HepG2 (cell line): ENCODE measurements at regions not wholly inside any gene's neighbourhood (a gene's known extent, or its start where the extent isn't known, plus 50 kb on each side); places are given as distances from the start of the nearest gene placed in this dataset.

Experiments
- ATAC-seq: fragments of 200-7000 bp; cut with Tn5 transposase; 3 replicates; pipeline ENCODE4 v1.9.1; 2020; ENCODE audit warnings: mild to moderate bottlenecking, moderate library complexity
- BruUV-seq: library from RNA; stranded (reverse); fragments of 400-500 nt; replicated peaks from 2 replicates; lab custom pipeline; 2021; lab: Mats Ljungman, UMichigan
- CTCF ChIA-PET: fragments of 300-600 bp; formaldehyde crosslinking; extraction: SDS; loops from one replicate; lab custom pipeline; 2021; ENCODE audit warnings: low total read pairs, inconsistent platforms, low intra/inter-chr PET ratio; lab: Yijun Ruan, JAX
- POLR2A ChIA-PET: fragments of 350-600 bp; sonication (Branson Sonifier 250); formaldehyde crosslinking; loops from one replicate; lab custom pipeline; 2020; ENCODE audit warnings: antibody characterized with exemption, inconsistent platforms; lab: Yijun Ruan, JAX
- DNase-seq: peaks from one replicate; pipeline ENCODE4 v3.0.0-alpha.2; 2015; ENCODE audit warnings: low spot score
- FAIRE-seq: peaks from 3 replicates; lab custom pipeline; 2011; peaks lifted over from hg19 to GRCh38; lab: Jason Lieb, UNC
- H2AFZ ChIP-seq: one replicate; pipeline ENCODE4 v1.6.1; 2011; ENCODE audit warnings: low read length, inconsistent platforms
- H3K27ac ChIP-seq: fragments of 300-600 bp; 3 replicates; pipeline ENCODE4 v1.8.0; 2011; ENCODE audit warnings: mixed run types, mild to moderate bottlenecking, mixed read lengths, low read length, inconsistent platforms; ENCODE audit not compliant: insufficient read depth; ENCODE audit errors: extremely low read length
- H3K27me3 ChIP-seq, 2 experiments: fragments of 200-600 bp in 1 of 2; 2 replicates in 1 of 2; 3 replicates in 1 of 2; pipeline versions ENCODE4 v1.6.0 to v1.8.0; 2011; ENCODE audit warnings: low read length in 2 of 2, mild to moderate bottlenecking in 2 of 2, moderate library complexity in 2 of 2, inconsistent platforms in 1 of 2; ENCODE audit not compliant: insufficient read depth in 2 of 2, control insufficient read depth in 1 of 2
- H3K36me3 ChIP-seq, 2 experiments: fragments of 200-600 bp in 1 of 2; replicated peaks in 1 of 2; 2 replicates in 1 of 2; 3 replicates in 1 of 2; pipeline versions ENCODE4 v1.5.1 to v1.8.0; 2011; ENCODE audit warnings: low read length in 2 of 2, inconsistent platforms in 1 of 2; ENCODE audit not compliant: insufficient read depth in 2 of 2, control insufficient read depth in 1 of 2
- H3K4me1 ChIP-seq: 2 replicates; pipeline ENCODE4 v1.5.1; 2012; ENCODE audit warnings: low read length, inconsistent platforms; ENCODE audit not compliant: insufficient read depth
- H3K4me2 ChIP-seq: 2 replicates; pipeline ENCODE4 v1.6.0; 2011; ENCODE audit warnings: low read depth, low read length, inconsistent platforms
- H3K4me3 ChIP-seq, 3 experiments: fragments of 200-600 bp in 1 of 3; sonication (generic), shearing (Covaris generic) in 1 of 3; replicated peaks in 1 of 3; 2 replicates each; pipeline ENCODE4 v1.5.1; 2011 to 2016; ENCODE audit warnings: low read length in 3 of 3, inconsistent platforms in 2 of 3, low read depth in 2 of 3, mild to moderate bottlenecking in 2 of 3, control low read depth in 1 of 3, mixed read lengths in 1 of 3; ENCODE audit not compliant: insufficient read depth in 1 of 3
- H3K79me2 ChIP-seq: one replicate; pipeline ENCODE4 v1.6.1; 2011; ENCODE audit warnings: low read length, inconsistent platforms; ENCODE audit not compliant: insufficient read depth
- H3K9ac ChIP-seq: 2 replicates; pipeline ENCODE4 v1.6.0; 2011; ENCODE audit warnings: mild to moderate bottlenecking, low read depth, low read length, inconsistent platforms; ENCODE audit not compliant: insufficient read depth
- H3K9me3 ChIP-seq: 2 replicates; pipeline ENCODE4 v1.5.1; 2012; ENCODE audit warnings: mild to moderate bottlenecking, low read length
- H4K20me1 ChIP-seq: 2 replicates; pipeline ENCODE4 v1.6.0; 2011; ENCODE audit warnings: inconsistent platforms, mild to moderate bottlenecking, low read length, moderate library complexity; ENCODE audit not compliant: insufficient read depth
- ATF1 ChIP-seq: IDR thresholded peaks from 2 replicates; pipeline ENCODE4 v1.6.1; 2016; ENCODE audit warnings: mild to moderate bottlenecking, control low read depth
- CCDC6 ChIP-seq: sonication (generic); formaldehyde crosslinking; IDR thresholded peaks from 2 replicates; pipeline ENCODE4 v1.8.1; 2022; ENCODE audit warnings: mild to moderate bottlenecking, missing genetic modification reagents, moderate library complexity
- ETV6 ChIP-seq: sonication (generic); formaldehyde crosslinking; conservative IDR thresholded peaks from 2 replicates; pipeline ENCODE4 v1.4.0; 2020; ENCODE audit warnings: missing genetic modification reagents
- HNRNPUL1 ChIP-seq: fragments of 200-400 bp; formaldehyde crosslinking; IDR thresholded peaks from 2 replicates; pipeline ENCODE4 v1.6.1; 2017; ENCODE audit warnings: low read depth, mild to moderate bottlenecking, low read length, moderate library complexity
- MNT ChIP-seq: fragments of 450-650 bp; IDR thresholded peaks from 2 replicates; pipeline ENCODE4 v1.6.1; 2016
- SNAI1 ChIP-seq: sonication (generic); formaldehyde crosslinking; IDR thresholded peaks from 2 replicates; pipeline ENCODE4 v1.5.0; 2020; ENCODE audit warnings: mild to moderate bottlenecking, missing genetic modification reagents, borderline replicate concordance
- TCF7 ChIP-seq: sonication (generic); IDR thresholded peaks from 2 replicates; pipeline ENCODE4 v1.6.1; 2016; ENCODE audit warnings: antibody characterized with exemption, low read depth
- ZFAT ChIP-seq: sonication (generic); formaldehyde crosslinking; conservative IDR thresholded peaks from 2 replicates; pipeline ENCODE4 v1.8.1; 2023; ENCODE audit warnings: missing genetic modification reagents, inconsistent platforms
- ZMAT3 ChIP-seq: sonication (generic); formaldehyde crosslinking; conservative IDR thresholded peaks from 2 replicates; pipeline ENCODE4 v1.7.0; 2021; ENCODE audit warnings: missing genetic modification reagents
- ZNF501 ChIP-seq: sonication (generic); formaldehyde crosslinking; IDR thresholded peaks from 2 replicates; pipeline ENCODE4 v1.5.1; 2020; ENCODE audit warnings: mild to moderate bottlenecking, moderate library complexity, missing genetic modification reagents
- ZNF546 ChIP-seq: sonication (generic); formaldehyde crosslinking; conservative IDR thresholded peaks from 2 replicates; pipeline ENCODE4 v1.8.1; 2023; ENCODE audit warnings: mild to moderate bottlenecking, missing genetic modification reagents
- ZNF768 ChIP-seq: sonication (generic); formaldehyde crosslinking; IDR thresholded peaks from 2 replicates; pipeline ENCODE4 v1.4.0; 2020; ENCODE audit warnings: missing genetic modification reagents
- ZNF777 ChIP-seq: sonication (generic); formaldehyde crosslinking; IDR thresholded peaks from 2 replicates; pipeline ENCODE4 v1.4.0; 2020; ENCODE audit warnings: missing genetic modification reagents
- WGBS: methylation state at CpG from one replicate; pipeline ENCODE4 v1.1.6; 2017; ENCODE audit warnings: low lambda C conversion rate; 5-methylcytosine and 5-hydroxymethylcytosine counted together
- in situ Hi-C: cut with HindIII; loops from 2 replicates; pipeline ENCODE4 v1.10.0; 2017; ENCODE audit warnings: low pct_unique_long_range_greater_than_20kb; ENCODE audit not compliant: extremely low pct_ligation_motif_present
- intact Hi-C: fragments of 100-400 bp; cut with micrococcal nuclease; formaldehyde crosslinking; loops from one replicate; pipeline ENCODE4 v1.10.0; 2022; ENCODE audit not compliant: unreplicated experiment
- TF ChIP-seq, protein P1 (sequence below): sonication (generic); formaldehyde crosslinking; IDR thresholded peaks from 2 replicates; pipeline ENCODE4 v1.4.0; 2020; ENCODE audit warnings: missing genetic modification reagents, borderline replicate concordance
- TF ChIP-seq, protein P2 (sequence below): IDR thresholded peaks from 2 replicates; pipeline ENCODE4 v1.6.1; 2018; ENCODE audit warnings: missing genetic modification reagents
- TF ChIP-seq, protein P3 (sequence below): sonication (generic); formaldehyde crosslinking; IDR thresholded peaks from 2 replicates; pipeline ENCODE4 v1.8.0; 2022; ENCODE audit warnings: missing genetic modification reagents, mild to moderate bottlenecking, inconsistent platforms, borderline replicate concordance
- TF ChIP-seq, protein P4 (sequence below): IDR thresholded peaks from 2 replicates; pipeline ENCODE4 v1.6.1; 2016; ENCODE audit warnings: low read depth, borderline replicate concordance
- TF ChIP-seq, protein P5 (sequence below): sonication (generic); formaldehyde crosslinking; IDR thresholded peaks from 2 replicates; pipeline ENCODE4 v1.4.0; 2020; ENCODE audit warnings: mild to moderate bottlenecking, low read depth, missing genetic modification reagents

DNA sequence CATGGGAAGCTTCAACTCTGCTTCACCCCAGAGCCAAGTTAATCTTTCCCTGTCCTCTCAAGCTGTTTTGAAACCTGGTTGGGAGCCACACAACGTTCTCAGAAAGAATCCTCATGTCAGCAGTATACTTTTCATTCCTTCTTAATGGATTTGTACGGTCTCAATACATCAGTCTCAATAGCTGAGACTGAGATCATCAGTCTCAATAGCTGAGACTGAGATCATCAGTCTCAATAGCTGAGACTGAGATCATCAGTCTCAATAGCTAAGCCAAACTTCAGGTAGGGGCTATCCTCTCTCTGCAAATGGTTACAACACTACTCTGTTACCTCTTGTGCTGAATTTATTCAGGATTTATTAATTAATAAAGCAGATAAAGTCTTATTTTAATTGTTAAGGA lies 1317.4 kb upstream of the CDH9 start (continued):
- TF ChIP-seq ETV6 (CRISPR knock-in tag) (no peak), SNAI1 (CRISPR knock-in tag) (no peak), ZNF768 (CRISPR knock-in tag) (no peak), ZFAT (no peak)
- TF ChIP-seq, protein P1, sequence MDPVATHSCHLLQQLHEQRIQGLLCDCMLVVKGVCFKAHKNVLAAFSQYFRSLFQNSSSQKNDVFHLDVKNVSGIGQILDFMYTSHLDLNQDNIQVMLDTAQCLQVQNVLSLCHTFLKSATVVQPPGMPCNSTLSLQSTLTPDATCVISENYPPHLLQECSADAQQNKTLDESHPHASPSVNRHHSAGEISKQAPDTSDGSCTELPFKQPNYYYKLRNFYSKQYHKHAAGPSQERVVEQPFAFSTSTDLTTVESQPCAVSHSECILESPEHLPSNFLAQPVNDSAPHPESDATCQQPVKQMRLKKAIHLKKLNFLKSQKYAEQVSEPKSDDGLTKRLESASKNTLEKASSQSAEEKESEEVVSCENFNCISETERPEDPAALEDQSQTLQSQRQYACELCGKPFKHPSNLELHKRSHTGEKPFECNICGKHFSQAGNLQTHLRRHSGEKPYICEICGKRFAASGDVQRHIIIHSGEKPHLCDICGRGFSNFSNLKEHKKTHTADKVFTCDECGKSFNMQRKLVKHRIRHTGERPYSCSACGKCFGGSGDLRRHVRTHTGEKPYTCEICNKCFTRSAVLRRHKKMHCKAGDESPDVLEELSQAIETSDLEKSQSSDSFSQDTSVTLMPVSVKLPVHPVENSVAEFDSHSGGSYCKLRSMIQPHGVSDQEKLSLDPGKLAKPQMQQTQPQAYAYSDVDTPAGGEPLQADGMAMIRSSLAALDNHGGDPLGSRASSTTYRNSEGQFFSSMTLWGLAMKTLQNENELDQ (CRISPR knock-in tag), result no peak
- TF ChIP-seq, all 625 proteins: peak for 0

DNA sequence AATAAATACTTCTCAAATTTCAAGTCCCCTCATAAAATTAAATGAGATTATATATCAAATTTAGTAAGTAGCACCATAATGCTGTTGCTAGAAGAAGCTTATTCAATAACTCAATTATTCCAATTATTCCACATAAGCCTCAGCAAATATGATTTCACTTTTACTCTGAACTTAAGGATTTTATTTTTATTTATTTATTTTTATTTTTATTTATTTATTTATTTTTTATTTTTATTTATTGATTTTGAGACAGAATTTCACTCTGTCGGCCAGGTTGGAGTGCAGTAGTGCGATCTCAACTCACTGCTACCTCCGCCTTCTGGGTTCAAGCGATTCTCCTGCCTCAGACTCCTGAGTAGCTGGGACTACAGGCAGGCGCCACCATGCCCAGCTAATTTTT lies 1308.3 kb upstream of the CDH9 start:
- peaks cover 6% of the 10 kb centered on the region for H3K9me3 ChIP-seq
- H3K4me3 ChIP-seq, result no peak overlapping the region
- H4K20me1 ChIP-seq, result no peaks in the 10 kb centered on the region
- DNase-seq, result no peak
- no peak for ATAC-seq
- H3K4me1 ChIP-seq, result no peaks in the 10 kb centered on the region
- intact Hi-C loops (no loop called here), in situ Hi-C loops (loop anchor here (10.0 kb wide), 1 partner anchor 418 kb away; no protein-coding TSS in a partner anchor)
- H2AFZ ChIP-seq, result no peak overlapping the region
- H3K4me2 ChIP-seq, result no peak overlapping the region
- no TSS peak for BruUV-seq
- no peak overlapping the region for H3K27ac ChIP-seq
- no peaks in the 10 kb centered on the region for H3K36me3 ChIP-seq
- no peak for FAIRE-seq
- TF ChIP-seq CCDC6 (CRISPR knock-in tag), result no peak
- no peak for TF ChIP-seq ZMAT3 (CRISPR knock-in tag)
- no peak for TF ChIP-seq ZNF501 (CRISPR knock-in tag)
- no peak for TF ChIP-seq ZNF546 (CRISPR knock-in tag)
- TF ChIP-seq, protein P2, sequence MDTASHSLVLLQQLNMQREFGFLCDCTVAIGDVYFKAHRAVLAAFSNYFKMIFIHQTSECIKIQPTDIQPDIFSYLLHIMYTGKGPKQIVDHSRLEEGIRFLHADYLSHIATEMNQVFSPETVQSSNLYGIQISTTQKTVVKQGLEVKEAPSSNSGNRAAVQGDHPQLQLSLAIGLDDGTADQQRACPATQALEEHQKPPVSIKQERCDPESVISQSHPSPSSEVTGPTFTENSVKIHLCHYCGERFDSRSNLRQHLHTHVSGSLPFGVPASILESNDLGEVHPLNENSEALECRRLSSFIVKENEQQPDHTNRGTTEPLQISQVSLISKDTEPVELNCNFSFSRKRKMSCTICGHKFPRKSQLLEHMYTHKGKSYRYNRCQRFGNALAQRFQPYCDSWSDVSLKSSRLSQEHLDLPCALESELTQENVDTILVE (CRISPR knock-in tag), result no peak
- no peak for TF ChIP-seq MNT
- TF ChIP-seq, protein P3, sequence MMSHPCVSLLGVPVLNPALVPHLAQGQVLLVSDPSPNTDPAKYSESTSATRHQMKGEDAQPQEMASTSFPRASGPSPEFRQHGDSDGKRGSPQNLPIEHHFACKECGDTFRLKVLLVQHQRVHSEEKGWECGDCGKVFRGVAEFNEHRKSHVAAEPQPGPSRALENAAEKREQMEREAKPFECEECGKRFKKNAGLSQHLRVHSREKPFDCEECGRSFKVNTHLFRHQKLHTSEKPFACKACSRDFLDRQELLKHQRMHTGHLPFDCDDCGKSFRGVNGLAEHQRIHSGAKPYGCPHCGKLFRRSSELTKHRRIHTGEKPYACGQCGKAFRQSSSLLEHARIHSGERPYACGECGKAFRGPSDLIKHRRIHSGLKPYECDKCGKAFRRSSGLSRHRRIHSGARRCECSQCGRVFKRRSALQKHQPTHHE (CRISPR knock-in tag), result no peak
- TF ChIP-seq HNRNPUL1, result no peak
- no peak for TF ChIP-seq TCF7
- TF ChIP-seq, protein P4, sequence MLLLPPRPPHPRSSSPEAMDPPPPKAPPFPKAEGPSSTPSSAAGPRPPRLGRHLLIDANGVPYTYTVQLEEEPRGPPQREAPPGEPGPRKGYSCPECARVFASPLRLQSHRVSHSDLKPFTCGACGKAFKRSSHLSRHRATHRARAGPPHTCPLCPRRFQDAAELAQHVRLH, result no peak
- TF ChIP-seq ZNF777 (CRISPR knock-in tag), result no peak
- TF ChIP-seq, protein P5, sequence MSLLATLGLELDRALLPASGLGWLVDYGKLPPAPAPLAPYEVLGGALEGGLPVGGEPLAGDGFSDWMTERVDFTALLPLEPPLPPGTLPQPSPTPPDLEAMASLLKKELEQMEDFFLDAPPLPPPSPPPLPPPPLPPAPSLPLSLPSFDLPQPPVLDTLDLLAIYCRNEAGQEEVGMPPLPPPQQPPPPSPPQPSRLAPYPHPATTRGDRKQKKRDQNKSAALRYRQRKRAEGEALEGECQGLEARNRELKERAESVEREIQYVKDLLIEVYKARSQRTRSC (CRISPR knock-in tag), result no peak
- TF ChIP-seq ATF1 (CRISPR knock-in tag), result no peak
- no peaks in the 10 kb centered on the region; a peak in 1 of 5 replicates for H3K27me3 ChIP-seq
- no peak overlapping the region for H3K9ac ChIP-seq
- WGBS, result 55% methylated on average over 5 of the region's 5 CpGs
- ChIA-PET CTCF (no interaction called here), POLR2A (no interaction called here)
- H3K79me2 ChIP-seq, result no peaks in the 10 kb centered on the region
